Activated CD4-positive, alpha-beta T cell treated with anti-CD3 and anti-CD28 coated beads, Interleukin-2, amount 10 ng/mL, durations not matched to agents 7 days and 5 days (primary cell): ENCODE measurements at regions not wholly inside any gene's neighbourhood (a gene's known extent, or its start where the extent isn't known, plus 50 kb on each side); places are given as distances from the start of the nearest gene placed in this dataset.

Experiments used
- CTCF ChIA-PET: fragments of 350-600 bp; sonication (Branson Sonifier 250); formaldehyde crosslinking; loops from one replicate; lab custom pipeline; 2021; ENCODE audit warnings: antibody characterized with exemption; lab: Charles Lee
- POLR2A ChIA-PET: fragments of 350-600 bp; sonication (Branson Sonifier 250); formaldehyde crosslinking; loops from one replicate; lab custom pipeline; 2021; ENCODE audit warnings: antibody characterized with exemption; lab: Charles Lee
- DNase-seq: peaks from one replicate; pipeline ENCODE4 v3.0.0-alpha.2; 2020
- H3K27ac Mint-ChIP-seq: one replicate; pipeline ENCODE4 v1.8.0; 2021; ENCODE audit warnings: mild to moderate bottlenecking, moderate library complexity, mixed read lengths
- H3K27me3 Mint-ChIP-seq: one replicate; pipeline ENCODE4 v1.8.0; 2021; ENCODE audit warnings: mixed read lengths
- H3K36me3 Mint-ChIP-seq: one replicate; pipeline ENCODE4 v1.8.0; 2021; ENCODE audit warnings: low read depth, mixed read lengths
- H3K4me1 Mint-ChIP-seq: one replicate; pipeline ENCODE4 v1.8.0; 2021; ENCODE audit warnings: mixed read lengths
- H3K4me3 Mint-ChIP-seq: one replicate; pipeline ENCODE4 v1.8.0; 2021; ENCODE audit warnings: mild to moderate bottlenecking, moderate library complexity, mixed read lengths
- H3K9me3 Mint-ChIP-seq: one replicate; pipeline ENCODE4 v1.8.0; 2021; ENCODE audit warnings: mixed read lengths

DNA sequence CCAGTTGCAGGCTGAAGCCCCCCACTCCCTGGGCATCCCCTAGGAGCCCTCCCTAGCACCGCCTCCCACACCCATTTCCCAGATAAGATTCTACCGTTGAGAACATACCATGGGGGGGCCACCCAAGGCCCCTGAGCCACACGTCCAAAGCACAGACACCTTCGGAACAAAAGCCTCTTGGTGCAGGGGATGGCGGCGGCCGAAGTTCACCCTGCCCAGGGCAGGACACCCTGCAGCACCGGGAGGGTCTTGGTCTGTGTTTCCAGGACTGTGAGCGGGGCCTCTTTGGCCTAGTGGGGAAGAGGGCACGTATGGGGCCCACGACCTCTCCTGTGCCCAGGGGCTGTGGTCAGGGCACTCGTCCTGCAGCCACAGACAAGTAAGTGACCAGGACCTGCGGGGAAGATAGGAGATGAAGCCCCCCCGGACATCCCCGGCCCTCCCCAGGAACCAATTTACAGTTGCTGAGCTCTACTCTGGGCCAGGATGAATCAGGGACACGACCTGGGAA is 154.3 kb upstream of the C14orf180 start:
- no peaks in the 10 kb centered on the region for H3K36me3 Mint-ChIP-seq
- no peak for DNase-seq
- H3K4me1 Mint-ChIP-seq, result no peaks in the 10 kb centered on the region
- H3K4me3 Mint-ChIP-seq, result no peak overlapping the region
- no peak overlapping the region for H3K27ac Mint-ChIP-seq
- H3K9me3 Mint-ChIP-seq, result no peaks in the 10 kb centered on the region
- ChIA-PET POLR2A (no interaction called here), CTCF (no interaction called here)
- no peaks in the 10 kb centered on the region for H3K27me3 Mint-ChIP-seq

GRCh38 chr14:104425763-104426646 is 153.6 kb upstream of the C14orf180 start:
- Mint-ChIP-seq H3K9me3 (no peaks in the 10 kb centered on the region), H3K4me3 (no peak overlapping the region), H3K27ac (peak overlapping the region; percentile 2), H3K4me1 (no peaks in the 10 kb centered on the region), H3K27me3 (no peaks in the 10 kb centered on the region), H3K36me3 (no peaks in the 10 kb centered on the region)
- ChIA-PET CTCF (no interaction called here), POLR2A (no interaction called here)
- DNase-seq, result peak; percentile 5

- H3K4me1 Mint-ChIP-seq, result no peaks in the 10 kb centered on the region
- H3K36me3 Mint-ChIP-seq, result no peaks in the 10 kb centered on the region
- ChIA-PET POLR2A (no interaction called here), CTCF (no interaction called here)
- H3K27ac Mint-ChIP-seq, result no peak overlapping the region
- H3K4me3 Mint-ChIP-seq, result no peak overlapping the region
- H3K9me3 Mint-ChIP-seq, result no peaks in the 10 kb centered on the region
- H3K27me3 Mint-ChIP-seq, result no peaks in the 10 kb centered on the region
- DNase-seq, result peak; percentile 4
Observed at GRCh38 chr14:104427131-104427851, 152.3 kb upstream of the C14orf180 start.

- no peak overlapping the region for H3K27ac Mint-ChIP-seq
- H3K27me3 Mint-ChIP-seq, result no peaks in the 10 kb centered on the region
- POLR2A ChIA-PET, result no interaction called here
- CTCF ChIA-PET, result no interaction called here
- no peaks in the 10 kb centered on the region for H3K4me1 Mint-ChIP-seq
- H3K9me3 Mint-ChIP-seq, result no peaks in the 10 kb centered on the region
- no peaks in the 10 kb centered on the region for H3K36me3 Mint-ChIP-seq
- no peak overlapping the region for H3K4me3 Mint-ChIP-seq
- peak; percentile 4 for DNase-seq
Observed at GRCh38 chr14:104428333-104428851, 151.2 kb upstream of the C14orf180 start.

DNA sequence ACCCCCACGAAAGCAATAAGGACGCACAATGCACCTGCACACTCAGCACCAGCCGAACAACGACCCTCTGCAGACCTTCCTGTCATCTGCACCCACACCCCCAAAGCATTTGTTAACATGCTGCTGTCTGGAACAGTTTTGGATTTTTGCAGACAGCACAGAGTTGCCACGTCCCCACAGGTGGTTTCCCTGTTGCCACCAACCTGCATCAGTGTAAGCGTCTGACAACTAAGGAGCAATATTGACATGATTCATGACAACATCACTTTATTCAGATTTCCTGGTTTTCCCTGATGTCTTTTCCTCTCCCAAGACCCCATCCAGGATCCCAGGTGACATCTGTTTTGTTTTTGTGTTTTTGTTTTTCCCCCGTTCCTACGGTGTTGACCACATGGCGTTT is 150.7 kb upstream of the C14orf180 start:
- Mint-ChIP-seq H3K4me1 (no peaks in the 10 kb centered on the region), H3K36me3 (no peaks in the 10 kb centered on the region), H3K27me3 (no peaks in the 10 kb centered on the region), H3K4me3 (no peak overlapping the region), H3K27ac (no peak overlapping the region), H3K9me3 (no peaks in the 10 kb centered on the region)
- POLR2A ChIA-PET, result no interaction called here
- no peak for DNase-seq
- CTCF ChIA-PET, result no interaction called here

GRCh38 chr14:104429291-104429861 is 150.2 kb upstream of the C14orf180 start:
- Mint-ChIP-seq H3K4me3 (no peak overlapping the region), H3K27me3 (no peaks in the 10 kb centered on the region)

GRCh38 chr14:104431351-104431928 is 148.1 kb upstream of the C14orf180 start:
- Mint-ChIP-seq H3K4me1 (no peaks in the 10 kb centered on the region), H3K9me3 (no peaks in the 10 kb centered on the region), H3K36me3 (no peaks in the 10 kb centered on the region), H3K4me3 (no peak overlapping the region), H3K27me3 (no peaks in the 10 kb centered on the region), H3K27ac (no peak overlapping the region)
- no peak for DNase-seq
- CTCF ChIA-PET, result no interaction called here
- POLR2A ChIA-PET, result no interaction called here

More at GRCh38 chr14:104429291-104429861, 150.2 kb upstream of the C14orf180 start:
- no peaks in the 10 kb centered on the region for H3K9me3 Mint-ChIP-seq
- H3K4me1 Mint-ChIP-seq, result no peaks in the 10 kb centered on the region
- no peaks in the 10 kb centered on the region for H3K36me3 Mint-ChIP-seq
- ChIA-PET CTCF (no interaction called here), POLR2A (no interaction called here)
- DNase-seq, result no peak
- no peak overlapping the region for H3K27ac Mint-ChIP-seq

DNA sequence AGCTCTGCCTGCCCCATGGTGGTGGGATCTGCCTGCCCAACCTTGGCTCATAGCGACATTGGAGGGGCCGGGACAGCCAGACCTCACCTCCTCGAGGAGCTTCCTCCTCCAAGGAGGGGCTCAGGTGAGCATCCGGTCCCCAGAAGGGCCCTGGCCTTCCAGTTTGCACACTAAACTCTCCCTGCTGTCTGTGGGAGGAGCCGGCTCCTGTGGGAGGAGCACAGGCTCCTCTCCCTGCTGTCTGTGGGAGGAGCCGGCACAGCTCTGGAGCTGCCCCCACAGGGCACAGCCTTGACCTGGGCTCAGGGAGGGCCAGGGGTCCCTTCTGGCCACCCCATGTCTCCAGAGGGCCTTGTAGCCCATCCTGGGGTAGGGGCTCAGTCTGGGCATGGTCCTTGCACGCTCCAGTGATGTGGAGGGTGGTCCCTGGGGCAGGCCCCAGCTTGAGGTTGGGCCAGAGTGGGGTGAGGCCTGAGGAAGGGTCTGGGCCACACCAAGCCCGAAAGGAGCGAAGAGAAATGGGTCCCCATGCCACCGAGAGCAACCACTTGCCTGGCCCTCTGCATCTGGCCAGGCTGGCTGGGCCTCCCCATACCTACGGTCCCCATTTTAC is 147.5 kb upstream of the C14orf180 start:
- H3K9me3 Mint-ChIP-seq, result no peaks in the 10 kb centered on the region
- no peak overlapping the region for H3K27ac Mint-ChIP-seq
- H3K36me3 Mint-ChIP-seq, result no peaks in the 10 kb centered on the region
- H3K27me3 Mint-ChIP-seq, result no peaks in the 10 kb centered on the region
- H3K4me1 Mint-ChIP-seq, result no peaks in the 10 kb centered on the region
- ChIA-PET CTCF (no interaction called here), POLR2A (no interaction called here)
- DNase-seq, result no peak
- no peak overlapping the region for H3K4me3 Mint-ChIP-seq

GRCh38 chr14:104432611-104433231 is 146.8 kb upstream of the C14orf180 start:
- no peaks in the 10 kb centered on the region for H3K27me3 Mint-ChIP-seq
- no peaks in the 10 kb centered on the region for H3K4me1 Mint-ChIP-seq
- no peaks in the 10 kb centered on the region for H3K36me3 Mint-ChIP-seq
- CTCF ChIA-PET, result no interaction called here
- no peak overlapping the region for H3K4me3 Mint-ChIP-seq
- DNase-seq, result no peak
- no peaks in the 10 kb centered on the region for H3K9me3 Mint-ChIP-seq
- POLR2A ChIA-PET, result no interaction called here
- no peak overlapping the region for H3K27ac Mint-ChIP-seq

DNA sequence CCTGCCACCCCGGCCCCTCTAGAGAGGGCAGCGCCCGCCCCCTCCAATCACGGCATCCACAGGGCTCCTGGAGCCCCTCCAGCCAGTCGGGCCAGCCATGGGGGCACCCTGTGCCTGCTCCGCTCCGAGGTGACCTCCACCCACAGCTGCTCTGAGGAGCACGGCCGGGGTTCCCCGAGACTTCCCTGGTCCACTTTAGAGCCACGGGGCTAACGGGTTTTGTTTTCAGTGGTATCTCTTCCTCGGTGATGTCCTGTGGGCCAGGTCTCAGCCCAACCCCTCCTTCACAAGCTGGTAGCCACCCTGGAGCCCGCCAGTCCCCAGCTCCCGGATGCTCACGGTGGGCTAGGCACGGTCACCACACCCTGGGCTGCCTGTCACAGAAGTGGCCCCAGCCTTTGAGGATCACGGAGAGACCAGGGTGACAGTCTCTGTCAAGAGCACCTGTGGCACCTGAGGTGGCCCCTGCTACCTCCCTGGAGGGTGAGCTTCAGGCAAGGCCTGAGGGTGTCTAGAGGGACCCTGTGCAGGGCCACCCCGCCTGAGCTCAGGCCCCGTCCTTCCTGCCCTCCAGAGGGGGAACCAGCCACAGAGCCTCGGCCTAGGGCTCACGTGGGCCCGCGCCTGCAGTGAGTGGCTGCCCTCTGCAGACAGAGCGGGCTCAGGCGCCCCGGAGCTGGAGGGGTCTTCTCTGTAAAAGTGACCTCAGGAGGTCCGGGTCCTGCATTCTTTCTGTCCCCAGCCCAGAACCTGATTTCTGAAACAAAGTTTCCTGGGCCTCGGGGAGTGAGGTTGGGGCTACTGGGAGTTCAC is 146.0 kb upstream of the C14orf180 start:
- CTCF ChIA-PET, result no interaction called here
- H3K4me3 Mint-ChIP-seq, result no peak overlapping the region
- H3K27ac Mint-ChIP-seq, result no peak overlapping the region
- no peaks in the 10 kb centered on the region for H3K27me3 Mint-ChIP-seq
- POLR2A ChIA-PET, result no interaction called here
- no peaks in the 10 kb centered on the region for H3K36me3 Mint-ChIP-seq
- no peaks in the 10 kb centered on the region for H3K9me3 Mint-ChIP-seq
- no peak for DNase-seq
- H3K4me1 Mint-ChIP-seq, result no peaks in the 10 kb centered on the region

DNA sequence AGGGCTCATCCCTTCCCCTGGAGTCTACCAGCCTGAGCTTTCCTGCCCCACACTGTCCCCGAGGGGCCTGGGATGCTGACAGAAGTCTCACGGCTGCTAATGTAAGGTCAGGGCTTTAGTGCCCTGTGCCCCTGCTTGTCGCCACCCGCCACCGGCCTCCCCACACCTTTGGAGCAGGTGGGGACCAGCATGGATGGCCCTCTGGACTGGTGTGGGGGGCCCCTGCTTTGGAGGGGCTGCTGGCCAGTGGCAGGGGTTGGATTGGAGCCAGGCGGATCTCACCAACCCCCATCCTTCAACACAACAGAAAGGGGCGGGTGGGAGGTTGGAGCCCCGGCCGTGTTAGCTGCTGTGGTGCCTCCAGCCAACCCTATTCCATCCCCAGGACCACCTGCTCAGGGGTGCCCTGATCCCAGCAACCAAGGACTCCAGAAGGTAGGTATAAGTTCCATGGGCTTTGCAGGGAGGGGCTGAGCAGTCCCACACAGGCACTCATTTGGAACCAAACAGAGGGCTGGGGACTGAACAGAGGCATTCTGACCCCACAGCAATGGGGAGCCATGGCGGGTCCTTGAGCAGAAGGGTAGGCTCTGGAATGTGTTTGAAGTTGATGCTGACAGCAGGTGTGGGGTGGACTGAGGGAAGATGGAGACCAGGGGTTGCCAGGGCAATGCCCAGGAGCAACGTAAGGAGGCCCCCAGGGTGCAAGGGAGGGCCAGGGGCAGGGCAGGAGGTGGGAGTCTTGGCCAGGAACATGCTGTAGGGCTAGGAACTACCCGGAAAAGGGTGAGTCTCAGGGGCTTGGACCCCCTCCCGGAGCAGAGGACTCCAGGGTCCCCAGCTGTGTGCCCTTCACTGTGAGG is 145.1 kb upstream of the C14orf180 start:
- POLR2A ChIA-PET, result no interaction called here
- Mint-ChIP-seq H3K4me3 (no peak overlapping the region), H3K36me3 (no peaks in the 10 kb centered on the region), H3K4me1 (no peaks in the 10 kb centered on the region), H3K27ac (peak overlapping the region; percentile 75), H3K27me3 (no peaks in the 10 kb centered on the region), H3K9me3 (no peaks in the 10 kb centered on the region)
- DNase-seq, result no peak
- CTCF ChIA-PET, result no interaction called here
